ENCODE measurements at regions not wholly inside any gene's neighbourhood (a gene's known extent, or its start where the extent isn't known, plus 50 kb on each side); places are given as distances from the start of the nearest gene placed in this dataset.

- H3K4me3 ChIP-seq (ENCODE audit: low read depth, low read length): no peak overlapping the region
- no peak for TF ChIP-seq CTCF (IDR thresholded peaks at IDR 0.05; ENCODE audit: control insufficient read depth, extremely low read depth, insufficient read depth)
- DNase-seq (ENCODE audit: low read depth): no peak
Observed at GRCh38 chr5:173758676-173759075, 129.5 kb upstream of the CPEB4 start.

GRCh38 chr5:173759691-173760090 lies 128.5 kb upstream of the CPEB4 start:
- H3K4me3 ChIP-seq (ENCODE audit: low read depth, low read length): no peak overlapping the region
- no peak for TF ChIP-seq CTCF (IDR thresholded peaks at IDR 0.05; ENCODE audit: control insufficient read depth, extremely low read depth, insufficient read depth)
- no peak for DNase-seq (ENCODE audit: low read depth)

GRCh38 chr5:173760461-173761177 lies 127.5 kb upstream of the CPEB4 start:
- H3K4me3 ChIP-seq (ENCODE audit: low read depth, low read length): no peak overlapping the region
- DNase-seq (ENCODE audit: low read depth): no peak
- no peak for TF ChIP-seq CTCF (IDR thresholded peaks at IDR 0.05; ENCODE audit: control insufficient read depth, extremely low read depth, insufficient read depth)

- H3K4me3 ChIP-seq (ENCODE audit: low read depth, low read length): no peak overlapping the region
- TF ChIP-seq CTCF (IDR thresholded peaks at IDR 0.05; ENCODE audit: control insufficient read depth, extremely low read depth, insufficient read depth): no peak
Observed at GRCh38 chr5:173761178-173761513, 127.0 kb upstream of the CPEB4 start.

GRCh38 chr5:173762045-173762444 lies 126.1 kb upstream of the CPEB4 start:
- no peak overlapping the region for H3K4me3 ChIP-seq (ENCODE audit: low read depth, low read length)
- no peak for TF ChIP-seq CTCF (IDR thresholded peaks at IDR 0.05; ENCODE audit: control insufficient read depth, extremely low read depth, insufficient read depth)
- DNase-seq (ENCODE audit: low read depth): no peak

More at GRCh38 chr5:173761178-173761513, 127.0 kb upstream of the CPEB4 start:
- DNase-seq (ENCODE audit: low read depth): no peak

GRCh38 chr5:173762930-173763329 lies 125.2 kb upstream of the CPEB4 start:
- TF ChIP-seq CTCF (IDR thresholded peaks at IDR 0.05; ENCODE audit: control insufficient read depth, extremely low read depth, insufficient read depth): no peak
- no peak for DNase-seq (ENCODE audit: low read depth)
- H3K4me3 ChIP-seq (ENCODE audit: low read depth, low read length): no peak overlapping the region

GRCh38 chr5:173763410-173763809 lies 124.7 kb upstream of the CPEB4 start:
- H3K4me3 ChIP-seq (ENCODE audit: low read depth, low read length): no peak overlapping the region
- no peak for DNase-seq (ENCODE audit: low read depth)
- no peak for TF ChIP-seq CTCF (IDR thresholded peaks at IDR 0.05; ENCODE audit: control insufficient read depth, extremely low read depth, insufficient read depth)
